Tibial artery (tissue), 4 donors: ENCODE measurements at regions not wholly inside any gene's neighbourhood (a gene's known extent, or its start where the extent isn't known, plus 50 kb on each side); places are given as distances from the start of the nearest gene placed in this dataset.
"Not testable (repeated sequence)": the region's sequence is repeated elsewhere in the genome, so short reads cannot be mapped to it uniquely, and the experiment has no call there.

Source experiments
- DNase-seq, 2 donors: peaks; one replicate each; pipeline ENCODE4 v3.0.0-alpha.2; 2019
- H3K27ac ChIP-seq, 2 donors: fragments of 200-600 bp; sonication (generic) in 1 of 2; 1 replicate in 1 of 2; 2 replicates in 1 of 2; pipeline ENCODE4 v1.5.1; 2018 to 2019; ENCODE audit warnings: mild to moderate bottlenecking in 1 of 2
- H3K27me3 ChIP-seq, 2 donors: fragments of 200-600 bp; sonication (generic) in 1 of 2; one replicate each; pipeline versions ENCODE4 v1.5.1 to v1.6.0; 2016 to 2019
- H3K36me3 ChIP-seq, 3 donors: fragments of 200-600 bp; sonication (generic) in 2 of 3; one replicate each; pipeline ENCODE4 v1.5.1; 2016 to 2019; ENCODE audit warnings: mild to moderate bottlenecking in 2 of 3
- H3K4me1 ChIP-seq, 4 donors: fragments of 200-600 bp; sonication (generic) in 2 of 4; 1 replicate in 3 of 4; 2 replicates in 1 of 4; pipeline ENCODE4 v1.5.1; 2016 to 2019
- H3K4me3 ChIP-seq, 2 donors: fragments of 200-600 bp; sonication (generic) in 1 of 2; 1 replicate in 1 of 2; 2 replicates in 1 of 2; pipeline ENCODE4 v1.5.1; 2018 to 2019; ENCODE audit warnings: mild to moderate bottlenecking in 2 of 2
- H3K9me3 ChIP-seq, 3 donors: fragments of 200-600 bp; sonication (generic) in 1 of 3; one replicate each; pipeline ENCODE4 v1.5.1; 2016 to 2019
- intact Hi-C: fragments of 100-400 bp; cut with DNase I; formaldehyde crosslinking; loops from one replicate; pipeline ENCODE4 v1.15.0; 2023; ENCODE audit warnings: low total_unique reads
- TF ChIP-seq, protein P1 (sequence below), 2 experiments: fragments of 200-600 bp in 1 of 2; fragments of 450-650 bp in 1 of 2; IDR thresholded peaks; one replicate each; pipeline ENCODE4 v1.5.1; 2017 to 2019; ENCODE audit warnings: antibody characterized with exemption in 2 of 2, mild to moderate bottlenecking in 1 of 2, moderate library complexity in 1 of 2

DNA sequence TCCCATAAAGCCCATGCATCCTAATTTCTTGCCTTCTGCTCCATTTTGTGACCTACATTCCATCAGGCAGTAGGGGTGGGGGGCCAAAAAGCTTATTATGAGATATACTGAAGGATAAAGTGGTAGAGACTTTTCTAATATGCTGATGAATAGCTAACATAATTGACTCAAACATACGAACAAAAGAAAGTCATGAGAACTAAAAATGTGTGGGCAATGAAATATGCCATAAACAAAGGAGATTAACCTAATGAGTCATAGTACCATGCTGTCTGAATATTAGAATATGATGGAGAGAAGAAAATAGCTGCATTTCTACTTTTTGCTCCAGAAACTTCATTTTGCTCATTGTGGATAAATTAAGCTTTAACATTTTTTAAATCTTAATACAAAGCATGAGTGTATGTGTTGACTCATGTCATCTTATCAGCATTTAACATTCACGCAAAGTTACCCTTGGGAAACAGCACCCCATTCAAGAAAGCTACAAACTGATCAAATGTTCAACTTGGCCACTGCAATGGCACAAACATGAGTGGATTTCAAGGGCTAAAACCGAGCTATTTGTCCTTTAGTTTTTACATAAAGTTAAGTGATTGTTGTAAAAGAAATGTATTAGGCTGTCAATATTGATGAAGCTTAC is 64.0 kb upstream of the DIO2 start:
- intact Hi-C loops: no loop called here
- H3K36me3 ChIP-seq: no peaks in the 10 kb centered on the region
- TF ChIP-seq, protein P1, sequence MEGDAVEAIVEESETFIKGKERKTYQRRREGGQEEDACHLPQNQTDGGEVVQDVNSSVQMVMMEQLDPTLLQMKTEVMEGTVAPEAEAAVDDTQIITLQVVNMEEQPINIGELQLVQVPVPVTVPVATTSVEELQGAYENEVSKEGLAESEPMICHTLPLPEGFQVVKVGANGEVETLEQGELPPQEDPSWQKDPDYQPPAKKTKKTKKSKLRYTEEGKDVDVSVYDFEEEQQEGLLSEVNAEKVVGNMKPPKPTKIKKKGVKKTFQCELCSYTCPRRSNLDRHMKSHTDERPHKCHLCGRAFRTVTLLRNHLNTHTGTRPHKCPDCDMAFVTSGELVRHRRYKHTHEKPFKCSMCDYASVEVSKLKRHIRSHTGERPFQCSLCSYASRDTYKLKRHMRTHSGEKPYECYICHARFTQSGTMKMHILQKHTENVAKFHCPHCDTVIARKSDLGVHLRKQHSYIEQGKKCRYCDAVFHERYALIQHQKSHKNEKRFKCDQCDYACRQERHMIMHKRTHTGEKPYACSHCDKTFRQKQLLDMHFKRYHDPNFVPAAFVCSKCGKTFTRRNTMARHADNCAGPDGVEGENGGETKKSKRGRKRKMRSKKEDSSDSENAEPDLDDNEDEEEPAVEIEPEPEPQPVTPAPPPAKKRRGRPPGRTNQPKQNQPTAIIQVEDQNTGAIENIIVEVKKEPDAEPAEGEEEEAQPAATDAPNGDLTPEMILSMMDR (IDR thresholded peaks at IDR 0.05): no peak
- DNase-seq: no peak
- no peak overlapping the region for H3K27ac ChIP-seq
- no peak overlapping the region for H3K4me3 ChIP-seq
- peaks cover 0 to 9% (median 0%) of the 10 kb centered on the region in 4 donors for H3K4me1 ChIP-seq
- H3K9me3 ChIP-seq: no peaks in the 10 kb centered on the region
- H3K27me3 ChIP-seq: no peaks in the 10 kb centered on the region

DNA sequence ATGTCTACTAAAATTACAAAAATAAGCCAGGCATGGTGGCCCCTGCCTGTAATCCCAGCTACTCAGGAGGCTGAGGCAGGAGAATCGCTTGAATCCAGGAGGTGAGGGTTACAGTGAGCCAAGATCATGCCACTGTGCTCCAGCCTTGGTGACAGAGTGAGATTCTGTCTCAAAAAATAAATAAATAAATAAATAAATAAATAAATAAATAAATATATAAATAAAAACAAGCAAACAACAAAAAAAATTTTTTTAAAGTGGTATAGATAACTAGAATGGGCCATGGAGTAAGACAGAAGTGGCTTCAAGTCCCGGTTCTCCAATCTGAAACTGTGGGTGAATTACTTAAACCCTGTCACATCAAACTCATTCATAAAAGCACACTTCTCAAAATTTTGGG is 63.0 kb upstream of the DIO2 start:
- intact Hi-C loops, H3K36me3 ChIP-seq, H3K27ac ChIP-seq, H3K4me1 ChIP-seq, DNase-seq, H3K27me3 ChIP-seq, H3K9me3 ChIP-seq, H3K4me3 ChIP-seq: not testable (repeated sequence)

DNA sequence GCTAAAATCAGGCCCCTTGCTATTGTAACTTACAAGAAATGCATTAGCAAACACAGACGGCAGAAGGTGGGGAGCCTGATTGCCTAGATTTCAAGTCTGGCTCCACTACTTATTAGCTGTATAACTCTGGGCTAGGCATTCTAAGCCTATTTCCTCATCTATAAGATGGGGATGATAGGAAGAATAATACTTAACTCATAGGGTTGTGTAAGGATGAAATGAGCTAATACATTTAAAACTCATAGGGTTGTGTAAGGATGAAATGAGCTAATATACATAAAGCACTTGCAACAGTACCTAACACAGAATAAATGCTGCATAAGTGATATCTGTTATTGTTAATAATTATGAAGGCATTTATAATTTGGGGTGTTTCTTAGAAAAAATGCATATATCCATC is 60.1 kb upstream of the DIO2 start:
- Histone ChIP-seq H3K27ac (no peak overlapping the region), H3K4me3 (no peak overlapping the region), H3K27me3 (no peaks in the 10 kb centered on the region), H3K4me1 (no peaks in the 10 kb centered on the region), H3K9me3 (no peaks in the 10 kb centered on the region), H3K36me3 (no peaks in the 10 kb centered on the region)
- no peak for DNase-seq
- intact Hi-C loops: no loop called here
- TF ChIP-seq, protein P1 (IDR thresholded peaks at IDR 0.05): no peak

DNA sequence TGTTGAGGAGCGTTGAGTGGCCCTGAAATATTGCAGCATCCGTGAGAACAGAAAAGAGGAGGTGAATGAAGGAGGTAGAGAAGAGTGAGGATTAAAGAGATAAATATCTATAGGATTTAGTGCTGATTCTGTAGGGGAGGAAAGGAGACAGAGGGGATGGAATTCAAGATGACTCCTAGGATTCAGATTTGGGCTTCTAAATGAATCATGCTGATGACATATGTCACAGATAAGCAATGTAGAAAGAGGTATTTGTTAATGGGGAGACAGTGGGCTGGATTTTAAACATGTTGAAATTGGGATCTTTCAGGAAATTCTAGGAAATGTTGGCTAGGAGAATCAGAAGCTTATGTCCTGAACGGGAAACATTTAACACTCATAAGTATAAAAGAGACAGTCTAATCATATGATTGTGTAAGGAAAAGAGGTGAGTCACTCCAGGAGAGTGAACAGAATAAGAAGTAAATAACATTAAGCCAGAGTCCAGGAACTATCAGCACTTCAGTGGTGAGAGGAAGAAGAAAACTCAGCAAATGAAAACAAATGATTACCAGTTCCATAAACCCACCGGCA is 58.1 kb upstream of the DIO2 start:
- H3K4me3 ChIP-seq: no peak overlapping the region
- no peaks in the 10 kb centered on the region for H3K4me1 ChIP-seq
- H3K9me3 ChIP-seq: no peaks in the 10 kb centered on the region
- H3K27ac ChIP-seq: no peak overlapping the region
- H3K36me3 ChIP-seq: no peaks in the 10 kb centered on the region
- no peak for DNase-seq
- TF ChIP-seq, protein P1 (IDR thresholded peaks at IDR 0.05): no peak
- H3K27me3 ChIP-seq: no peaks in the 10 kb centered on the region
- intact Hi-C loops: no loop called here

DNA sequence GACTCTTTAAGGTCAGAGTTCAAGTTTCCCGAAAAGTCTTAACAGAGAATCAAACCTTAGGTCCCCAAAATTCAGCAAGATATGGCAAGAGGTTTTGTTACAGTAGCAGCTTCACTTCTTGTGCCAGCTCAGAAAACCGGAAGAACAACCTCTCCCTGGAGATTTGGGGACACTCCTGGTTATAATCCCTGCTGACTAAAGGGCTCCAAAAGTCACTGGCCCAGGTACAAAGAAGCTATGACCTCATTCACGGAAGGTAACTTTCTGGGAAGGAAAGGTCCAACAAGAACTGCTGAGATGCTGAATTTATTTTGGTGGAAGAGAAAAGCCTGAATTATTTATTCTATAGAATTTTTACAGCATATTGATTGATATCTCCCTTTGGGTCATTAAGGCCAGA is 55.6 kb upstream of the DIO2 start:
- intact Hi-C loops: no loop called here
- H3K27ac ChIP-seq: no peak overlapping the region
- no peaks in the 10 kb centered on the region for H3K27me3 ChIP-seq
- TF ChIP-seq, protein P1 (IDR thresholded peaks at IDR 0.05): no peak
- H3K4me1 ChIP-seq: no peaks in the 10 kb centered on the region
- no peak overlapping the region for H3K4me3 ChIP-seq
- no peaks in the 10 kb centered on the region for H3K9me3 ChIP-seq
- DNase-seq: no peak
- no peaks in the 10 kb centered on the region for H3K36me3 ChIP-seq

DNA sequence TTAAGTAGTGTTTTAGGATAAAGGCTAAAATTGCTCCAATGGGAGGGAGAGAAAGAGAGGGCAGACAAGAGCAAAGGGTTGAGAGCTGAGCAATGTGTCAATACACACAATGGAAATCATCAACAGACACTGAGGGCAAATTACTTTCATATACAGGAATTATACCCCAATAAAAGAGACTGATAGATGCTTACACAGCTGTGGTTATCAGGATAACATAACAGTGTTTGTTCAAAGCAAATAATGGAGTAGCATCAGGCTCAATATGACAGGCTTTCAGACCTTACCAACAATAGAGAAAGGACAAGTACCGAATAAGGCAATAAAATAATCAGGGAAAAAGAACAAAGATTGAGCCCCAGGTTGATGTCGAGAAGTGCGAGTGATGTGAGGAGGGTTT is 53.4 kb upstream of the DIO2 start:
- Histone ChIP-seq H3K4me3 (no peak overlapping the region), H3K36me3 (no peaks in the 10 kb centered on the region), H3K9me3 (no peaks in the 10 kb centered on the region), H3K27me3 (no peaks in the 10 kb centered on the region), H3K27ac (no peak overlapping the region), H3K4me1 (no peaks in the 10 kb centered on the region)
- DNase-seq: no peak
- TF ChIP-seq, protein P1 (IDR thresholded peaks at IDR 0.05): no peak
- intact Hi-C loops: no loop called here
